ENCODE measurements at regions not wholly inside any gene's neighbourhood (a gene's known extent, or its start where the extent isn't known, plus 50 kb on each side); places are given as distances from the start of the nearest gene placed in this dataset.

GRCh38 chr5:7208938-7209337 is 187.0 kb upstream of the ADCY2 start:
- DNase-seq (ENCODE audit: insufficient read length, low spot score, missing footprints): no peak
- no peaks in the 10 kb centered on the region for H4K20me1 ChIP-seq (ENCODE audit: insufficient read depth, low read length)
- H3K4me1 ChIP-seq (ENCODE audit: insufficient read depth, low read length): no peaks in the 10 kb centered on the region
- no peaks in the 10 kb centered on the region for H3K79me2 ChIP-seq (ENCODE audit: insufficient read depth, low read length)
- peaks cover 3% of the 10 kb centered on the region for H3K9me3 ChIP-seq (ENCODE audit: low read depth, low read length)
- no peak for TF ChIP-seq CTCF (IDR thresholded peaks at IDR 0.05; ENCODE audit: extremely low read depth, low read depth, low read length)
- no peak overlapping the region for H3K4me3 ChIP-seq (ENCODE audit: insufficient read depth, low read length)
- H3K36me3 ChIP-seq (ENCODE audit: insufficient read depth, low read length): no peaks in the 10 kb centered on the region
- H3K27ac ChIP-seq (ENCODE audit: low read depth, low read length): no peak overlapping the region
- no peaks in the 10 kb centered on the region for H3K27me3 ChIP-seq (ENCODE audit: insufficient read depth, low read length)
- no peak overlapping the region for H3K4me2 ChIP-seq (ENCODE audit: insufficient read depth, low read length)
- H2AFZ ChIP-seq (ENCODE audit: low read length): no peak overlapping the region

- Histone ChIP-seq H3K79me2 (ENCODE audit: insufficient read depth, low read length) (no peaks in the 10 kb centered on the region), H4K20me1 (ENCODE audit: insufficient read depth, low read length) (no peaks in the 10 kb centered on the region), H3K36me3 (ENCODE audit: insufficient read depth, low read length) (no peaks in the 10 kb centered on the region), H3K4me3 (ENCODE audit: insufficient read depth, low read length) (no peak overlapping the region), H3K4me1 (ENCODE audit: insufficient read depth, low read length) (no peaks in the 10 kb centered on the region), H3K4me2 (ENCODE audit: insufficient read depth, low read length) (no peak overlapping the region), H2AFZ (ENCODE audit: low read length) (no peak overlapping the region), H3K27ac (ENCODE audit: low read depth, low read length) (no peak overlapping the region), H3K27me3 (ENCODE audit: insufficient read depth, low read length) (no peaks in the 10 kb centered on the region), H3K9me3 (ENCODE audit: low read depth, low read length) (peaks cover 3% of the 10 kb centered on the region)
- no peak for DNase-seq (ENCODE audit: insufficient read length, low spot score, missing footprints)
- no peak for TF ChIP-seq CTCF (IDR thresholded peaks at IDR 0.05; ENCODE audit: extremely low read depth, low read depth, low read length)
Measured at GRCh38 chr5:7209658-7210057, 186.3 kb upstream of the ADCY2 start.

DNA sequence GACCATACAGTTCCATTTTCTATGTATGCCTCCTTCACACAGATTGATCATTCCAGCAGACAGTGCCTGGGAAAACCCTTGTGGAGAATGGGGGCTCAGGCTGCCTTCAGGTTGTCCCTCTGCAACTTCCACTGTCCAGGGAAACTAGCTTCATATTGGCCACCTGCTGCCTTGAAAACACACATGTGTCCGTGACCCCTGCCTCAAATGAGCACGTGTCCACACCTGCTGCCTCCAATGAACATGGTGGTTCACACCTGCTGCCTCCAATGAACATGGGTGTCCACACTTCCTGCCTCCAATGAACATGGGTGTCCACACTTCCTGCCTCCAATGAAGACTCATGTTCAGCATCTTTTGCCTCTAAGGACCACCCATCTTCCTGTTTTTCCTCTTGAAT is 185.4 kb upstream of the ADCY2 start:
- Histone ChIP-seq H3K27ac (ENCODE audit: low read depth, low read length) (no peak overlapping the region), H3K4me3 (ENCODE audit: insufficient read depth, low read length) (no peak overlapping the region), H3K36me3 (ENCODE audit: insufficient read depth, low read length) (no peaks in the 10 kb centered on the region), H4K20me1 (ENCODE audit: insufficient read depth, low read length) (no peaks in the 10 kb centered on the region), H3K27me3 (ENCODE audit: insufficient read depth, low read length) (no peaks in the 10 kb centered on the region), H2AFZ (ENCODE audit: low read length) (no peak overlapping the region), H3K9me3 (ENCODE audit: low read depth, low read length) (peaks cover 3% of the 10 kb centered on the region), H3K79me2 (ENCODE audit: insufficient read depth, low read length) (no peaks in the 10 kb centered on the region), H3K4me2 (ENCODE audit: insufficient read depth, low read length) (no peak overlapping the region), H3K4me1 (ENCODE audit: insufficient read depth, low read length) (no peaks in the 10 kb centered on the region)
- DNase-seq (ENCODE audit: insufficient read length, low spot score, missing footprints): no peak
- no peak for TF ChIP-seq CTCF (IDR thresholded peaks at IDR 0.05; ENCODE audit: extremely low read depth, low read depth, low read length)

GRCh38 chr5:7213525-7213924 is 182.4 kb upstream of the ADCY2 start:
- H3K27ac ChIP-seq (ENCODE audit: low read depth, low read length): no peak overlapping the region
- no peak overlapping the region for H2AFZ ChIP-seq (ENCODE audit: low read length)
- no peaks in the 10 kb centered on the region for H3K4me1 ChIP-seq (ENCODE audit: insufficient read depth, low read length)
- TF ChIP-seq CTCF (IDR thresholded peaks at IDR 0.05; ENCODE audit: extremely low read depth, low read depth, low read length): no peak
- no peaks in the 10 kb centered on the region for H4K20me1 ChIP-seq (ENCODE audit: insufficient read depth, low read length)
- no peaks in the 10 kb centered on the region for H3K79me2 ChIP-seq (ENCODE audit: insufficient read depth, low read length)
- no peaks in the 10 kb centered on the region for H3K36me3 ChIP-seq (ENCODE audit: insufficient read depth, low read length)
- H3K9me3 ChIP-seq (ENCODE audit: low read depth, low read length): no peaks in the 10 kb centered on the region
- no peak overlapping the region for H3K4me2 ChIP-seq (ENCODE audit: insufficient read depth, low read length)
- no peaks in the 10 kb centered on the region for H3K27me3 ChIP-seq (ENCODE audit: insufficient read depth, low read length)
- DNase-seq (ENCODE audit: insufficient read length, low spot score, missing footprints): no peak
- H3K4me3 ChIP-seq (ENCODE audit: insufficient read depth, low read length): no peak overlapping the region
